ENCODE measurements at regions not wholly inside any gene's neighbourhood (a gene's known extent, or its start where the extent isn't known, plus 50 kb on each side); places are given as distances from the start of the nearest gene placed in this dataset.

DNA sequence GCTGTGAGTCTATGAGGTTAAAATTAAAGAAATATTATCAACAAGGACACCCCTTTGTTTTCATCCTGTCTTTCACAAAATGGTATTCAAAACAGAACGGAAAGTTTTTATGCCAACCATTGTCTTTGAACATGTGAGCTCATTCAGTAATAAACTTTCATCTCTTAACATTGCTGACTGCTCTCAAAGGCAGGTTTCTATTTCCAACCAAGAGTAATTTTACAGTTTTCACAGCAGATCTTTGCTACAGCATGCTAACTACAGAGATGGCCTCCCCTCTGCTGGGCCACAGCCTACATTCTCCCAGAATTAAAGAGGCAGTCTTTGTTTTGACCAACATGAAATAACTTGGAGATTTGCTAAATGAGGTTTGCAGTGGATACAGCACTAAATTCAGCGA, 101.5 kb downstream of the DMRT2 start:
- H3K4me3 ChIP-seq (ENCODE audit: low read length): no peak overlapping the region
- H3K9me3 ChIP-seq (ENCODE audit: low read length): no peaks in the 10 kb centered on the region
- no peaks in the 10 kb centered on the region for H3K27me3 ChIP-seq (ENCODE audit: insufficient read depth, low read depth, low read length)
- no peaks in the 10 kb centered on the region for H4K20me1 ChIP-seq (ENCODE audit: insufficient read depth)
- H3K36me3 ChIP-seq (ENCODE audit: insufficient read depth, low read length): no peaks in the 10 kb centered on the region
- no peak overlapping the region for H3K4me2 ChIP-seq (ENCODE audit: low read length)
- no peaks in the 10 kb centered on the region for H3F3A ChIP-seq (ENCODE audit: insufficient read depth, low read length, poor library complexity, severe bottlenecking)
- H3K27ac ChIP-seq (ENCODE audit: low read length): no peak overlapping the region
- H3K9ac ChIP-seq (ENCODE audit: low read length): no peak overlapping the region
- H2AFZ ChIP-seq (ENCODE audit: low read depth, low read length): no peak overlapping the region
- no peaks in the 10 kb centered on the region for H3K79me2 ChIP-seq (replicated peaks; ENCODE audit: insufficient read depth, low read length)
- TF ChIP-seq CTCF (IDR thresholded peaks at IDR 0.05; ENCODE audit: poor library complexity, severe bottlenecking) (no peak), REST (IDR thresholded peaks at IDR 0.05; ENCODE audit: borderline replicate concordance) (no peak), MXI1 (conservative IDR thresholded peaks at IDR 0.05; ENCODE audit: poor library complexity, severe bottlenecking) (no peak), EZH2 (IDR thresholded peaks at IDR 0.05; ENCODE audit: borderline replicate concordance, insufficient read depth, low read length, poor library complexity, severe bottlenecking) (no peak), EP300 (conservative IDR thresholded peaks at IDR 0.05; ENCODE audit: poor library complexity, severe bottlenecking) (no peak), RAD21 (conservative IDR thresholded peaks at IDR 0.05) (no peak), TAF1 (IDR thresholded peaks at IDR 0.05; ENCODE audit: low read depth) (no peak), POLR2AphosphoS5 (IDR thresholded peaks at IDR 0.05) (no peak), SMC3 (conservative IDR thresholded peaks at IDR 0.05; ENCODE audit: poor library complexity) (no peak)
- H3K9me2 ChIP-seq (ENCODE audit: insufficient read depth, low read length): no peaks in the 10 kb centered on the region

- Histone ChIP-seq H3K27ac (ENCODE audit: low read length) (no peak overlapping the region), H3K9me3 (ENCODE audit: low read length) (no peaks in the 10 kb centered on the region), H3F3A (ENCODE audit: insufficient read depth, low read length, poor library complexity, severe bottlenecking) (no peaks in the 10 kb centered on the region), H4K20me1 (ENCODE audit: insufficient read depth) (no peaks in the 10 kb centered on the region), H3K4me2 (ENCODE audit: low read length) (no peak overlapping the region), H3K4me3 (ENCODE audit: low read length) (no peak overlapping the region), H2AFZ (ENCODE audit: low read depth, low read length) (no peak overlapping the region), H3K9ac (ENCODE audit: low read length) (no peak overlapping the region), H3K79me2 (replicated peaks; ENCODE audit: insufficient read depth, low read length) (no peaks in the 10 kb centered on the region), H3K36me3 (ENCODE audit: insufficient read depth, low read length) (no peaks in the 10 kb centered on the region), H3K27me3 (ENCODE audit: insufficient read depth, low read depth, low read length) (no peaks in the 10 kb centered on the region), H3K9me2 (ENCODE audit: insufficient read depth, low read length) (no peaks in the 10 kb centered on the region)
- TF ChIP-seq MXI1 (conservative IDR thresholded peaks at IDR 0.05; ENCODE audit: poor library complexity, severe bottlenecking): no peak
- TF ChIP-seq TAF1 (IDR thresholded peaks at IDR 0.05; ENCODE audit: low read depth): no peak
- TF ChIP-seq SMC3 (conservative IDR thresholded peaks at IDR 0.05; ENCODE audit: poor library complexity): no peak
- no peak for TF ChIP-seq REST (IDR thresholded peaks at IDR 0.05; ENCODE audit: borderline replicate concordance)
- no peak for TF ChIP-seq RAD21 (conservative IDR thresholded peaks at IDR 0.05)
- no peak for TF ChIP-seq EP300 (conservative IDR thresholded peaks at IDR 0.05; ENCODE audit: poor library complexity, severe bottlenecking)
- TF ChIP-seq EZH2 (IDR thresholded peaks at IDR 0.05; ENCODE audit: borderline replicate concordance, insufficient read depth, low read length, poor library complexity, severe bottlenecking): no peak
- no peak for TF ChIP-seq CTCF (IDR thresholded peaks at IDR 0.05; ENCODE audit: poor library complexity, severe bottlenecking)
- TF ChIP-seq POLR2AphosphoS5 (IDR thresholded peaks at IDR 0.05): no peak
Measured at GRCh38 chr9:1152171-1152570, 102.0 kb downstream of the DMRT2 start.

Data from neural cell (in vitro differentiated cells).